GM12878 (cell line): ENCODE measurements at regions not wholly inside any gene's neighbourhood (a gene's known extent, or its start where the extent isn't known, plus 50 kb on each side); places are given as distances from the start of the nearest gene placed in this dataset.

Source experiments
- ATAC-seq: fragments of 200-7000 bp; cut with Tn5 transposase; 3 replicates; pipeline ENCODE4 v1.9.1; 2020; ENCODE audit warnings: mild to moderate bottlenecking, moderate library complexity
- BruUV-seq: library from RNA; stranded (reverse); fragments of 400-500 nt; replicated peaks from 2 replicates; lab custom pipeline; 2021; lab: Mats Ljungman, UMichigan
- CTCF ChIA-PET: fragments of 300-600 bp; sonication (Branson Sonifier 250); formaldehyde crosslinking; extraction: SDS; loops from one replicate; lab custom pipeline; 2021; ENCODE audit warnings: inconsistent platforms; lab: Yijun Ruan, JAX
- POLR2A ChIA-PET: fragments of 350-600 bp; formaldehyde crosslinking; extraction: SDS; loops from one replicate; lab custom pipeline; 2021; ENCODE audit warnings: inconsistent platforms; lab: Charles Lee
- RAD21 ChIA-PET: fragments of 300-600 bp; sonication (Branson Sonifier 250); formaldehyde crosslinking; loops from one replicate; lab custom pipeline; 2023; ENCODE audit warnings: antibody characterized with exemption; ENCODE audit not compliant: unreplicated experiment; lab: Charles Lee
- SMC1A ChIA-PET: fragments of 300-600 bp; sonication (Branson Sonifier 250); formaldehyde crosslinking; loops from one replicate; lab custom pipeline; 2023; ENCODE audit not compliant: unreplicated experiment, uncharacterized antibody; lab: Charles Lee
- DNase-seq: peaks from one replicate; pipeline ENCODE4 v3.0.0-alpha.2; 2011; ENCODE audit warnings: low read depth, low spot score
- FAIRE-seq: peaks from 3 replicates; lab custom pipeline; 2011; peaks lifted over from hg19 to GRCh38; lab: Jason Lieb, UNC
- H2AFZ ChIP-seq: 2 replicates; pipeline ENCODE4 v1.6.0; 2011; ENCODE audit warnings: low read depth, low read length, control low read depth; ENCODE audit not compliant: control insufficient read depth
- H3K27ac ChIP-seq: 2 replicates; pipeline ENCODE4 v1.5.1; 2011; ENCODE audit warnings: control low read depth; ENCODE audit not compliant: control insufficient read depth, insufficient read depth
- H3K27me3 ChIP-seq, 2 experiments: replicated peaks in 1 of 2; 2 replicates each; pipeline versions ENCODE4 v1.6.0 to v1.6.1; 2011; ENCODE audit warnings: low read length in 1 of 2; ENCODE audit not compliant: control insufficient read depth in 2 of 2, insufficient read depth in 2 of 2
- H3K36me3 ChIP-seq, 2 experiments: 2 replicates each; pipeline ENCODE4 v1.5.1; 2011; ENCODE audit warnings: low read length in 1 of 2; ENCODE audit not compliant: control insufficient read depth in 2 of 2, insufficient read depth in 2 of 2
- H3K4me1 ChIP-seq: 2 replicates; pipeline ENCODE4 v1.6.1; 2011; ENCODE audit warnings: mild to moderate bottlenecking, low read length, moderate library complexity, mixed read lengths; ENCODE audit not compliant: control insufficient read depth, insufficient read depth
- H3K4me2 ChIP-seq: 2 replicates; pipeline ENCODE4 v1.6.0; 2011; ENCODE audit warnings: control low read depth; ENCODE audit not compliant: control insufficient read depth, insufficient read depth
- H3K4me3 ChIP-seq: fragments of 200-600 bp; sonication (generic); 2 replicates; pipeline ENCODE4 v1.5.1; 2016
- H3K79me2 ChIP-seq: 2 replicates; pipeline ENCODE4 v1.6.0; 2011; ENCODE audit warnings: low read length; ENCODE audit not compliant: control insufficient read depth, insufficient read depth
- H3K9ac ChIP-seq: 2 replicates; pipeline ENCODE4 v1.8.0; 2011; ENCODE audit warnings: low read length, control low read depth, mixed read lengths; ENCODE audit not compliant: control insufficient read depth, insufficient read depth
- H3K9me3 ChIP-seq: replicated peaks from 3 replicates; pipeline ENCODE4 v1.5.1; 2011; ENCODE audit warnings: mild to moderate bottlenecking, low read length; ENCODE audit not compliant: control insufficient read depth, insufficient read depth
- H4K20me1 ChIP-seq: 2 replicates; pipeline ENCODE4 v1.6.0; 2011; ENCODE audit not compliant: control insufficient read depth, insufficient read depth
- CBFB ChIP-seq: IDR thresholded peaks from 2 replicates; pipeline ENCODE4 v1.6.1; 2016; ENCODE audit warnings: antibody characterized with exemption, low read depth
- CUX1 ChIP-seq: IDR thresholded peaks from 2 replicates; pipeline ENCODE4 v1.6.1; 2012; ENCODE audit warnings: improper control_type of control experiment, low read depth, low read length; ENCODE audit not compliant: insufficient replicate concordance
- EGR1 ChIP-seq, 2 experiments: IDR thresholded peaks; 1 replicate in 1 of 2; 2 replicates in 1 of 2; pipeline ENCODE4 v1.6.1; 2011 to 2012; ENCODE audit warnings: low read depth in 2 of 2, low read length in 2 of 2, borderline replicate concordance in 1 of 2, mild to moderate bottlenecking in 1 of 2, moderate library complexity in 1 of 2
- GABPA ChIP-seq: IDR thresholded peaks from 2 replicates; pipeline ENCODE4 v1.6.1; 2014; ENCODE audit warnings: antibody characterized with exemption, low read depth, mild to moderate bottlenecking, inconsistent platforms
- IRF4 ChIP-seq: IDR thresholded peaks from 2 replicates; pipeline ENCODE4 v1.6.1; 2011; ENCODE audit warnings: low read depth, low read length
- KDM1A ChIP-seq: fragments of 200-600 bp; sonication (generic); IDR thresholded peaks from 2 replicates; pipeline ENCODE4 v1.6.1; 2016; ENCODE audit warnings: borderline replicate concordance
- PBX3 ChIP-seq: IDR thresholded peaks from 2 replicates; pipeline ENCODE4 v1.6.1; 2011; ENCODE audit warnings: mild to moderate bottlenecking, low read depth, low read length, moderate library complexity; ENCODE audit not compliant: insufficient replicate concordance
- SMC3 ChIP-seq: IDR thresholded peaks from 2 replicates; pipeline ENCODE4 v1.6.1; 2011; ENCODE audit warnings: low read length, improper control_type of control experiment, borderline replicate concordance
- SREBF2 ChIP-seq: IDR thresholded peaks from 2 replicates; pipeline ENCODE4 v1.6.1; 2012; ENCODE audit warnings: mild to moderate bottlenecking, low read length
- SUPT20H ChIP-seq: IDR thresholded peaks from 2 replicates; pipeline ENCODE4 v1.6.1; 2011; ENCODE audit warnings: low read depth, mild to moderate bottlenecking, low read length, moderate library complexity, borderline replicate concordance; ENCODE audit not compliant: control insufficient read depth
- TCF3 ChIP-seq: IDR thresholded peaks from 2 replicates; pipeline ENCODE4 v1.6.1; 2012; ENCODE audit warnings: low read depth, mild to moderate bottlenecking, low read length, borderline replicate concordance; ENCODE audit not compliant: insufficient read depth
- ZNF274 ChIP-seq: IDR thresholded peaks from one replicate; pipeline ENCODE4 v1.8.0; 2011; ENCODE audit not compliant: insufficient read length, insufficient read depth
- WGBS: methylation state at CpG from one replicate; pipeline ENCODE4 v1.1.6; 2016; ENCODE audit warnings: low lambda C conversion rate; ENCODE audit not compliant: insufficient replicate concordance, insufficient coverage; ENCODE audit errors: missing lambda C conversion rate; 5-methylcytosine and 5-hydroxymethylcytosine counted together
- in situ Hi-C: fragments of 300-500 bp; cut with MboI; formaldehyde crosslinking; loops from 9 replicates; pipeline ENCODE4 v1.14.3; 2018; ENCODE audit warnings: mixed read lengths
- intact Hi-C: fragments of 100-400 bp; cut with micrococcal nuclease; formaldehyde crosslinking; loops from one replicate; pipeline ENCODE4 v1.14.2; 2022; ENCODE audit not compliant: unreplicated experiment

DNA sequence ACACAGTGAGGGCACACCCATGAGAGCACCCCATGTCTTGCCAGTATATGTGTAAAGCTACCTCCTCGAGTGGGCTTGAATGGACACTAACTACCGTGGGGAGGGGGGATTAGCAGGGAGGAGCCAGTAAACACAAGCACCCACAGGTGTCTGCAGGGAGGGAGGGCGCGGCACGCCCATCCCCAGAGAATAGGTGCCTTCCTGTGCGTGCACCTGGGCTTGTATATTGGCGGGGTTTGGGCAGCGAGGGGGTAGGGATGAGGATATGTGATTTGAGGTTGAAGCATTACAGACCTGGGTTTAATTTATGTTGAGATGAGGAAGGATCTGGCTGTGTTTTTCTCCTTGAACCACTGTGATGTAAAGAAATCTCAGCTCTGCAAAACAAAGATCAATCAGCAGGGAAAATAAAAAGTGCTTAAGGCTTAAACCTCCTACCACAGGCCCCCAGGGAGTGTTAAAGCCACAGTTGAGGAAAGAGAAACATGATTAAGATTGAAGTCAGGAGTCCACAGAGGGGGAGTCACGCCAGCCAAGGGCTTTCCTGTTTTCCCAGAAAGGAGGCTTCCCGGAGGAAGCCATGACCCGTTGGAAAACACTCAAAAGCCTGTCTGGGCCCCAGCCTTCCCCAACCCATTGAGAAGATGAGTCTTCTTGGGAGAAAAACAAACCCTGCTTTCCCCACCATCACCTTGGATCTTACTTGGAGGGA lies 80.0 kb downstream of the CAMK2N1 start (continued):
- TF ChIP-seq CUX1 = no peak
- TF ChIP-seq EGR1 (IDR thresholded peaks at IDR 0.05; ENCODE audit: borderline replicate concordance in 1 of 2, low read depth in 2 of 2, low read length in 2 of 2) = no peak
- no peak for TF ChIP-seq SREBF2
- no peak for TF ChIP-seq CBFB

- no peaks in the 10 kb centered on the region for H3K79me2 ChIP-seq
- ATAC-seq (no peak), FAIRE-seq (no peak), DNase-seq (no peak)
- no peaks in the 10 kb centered on the region for H3K9me3 ChIP-seq
- TF ChIP-seq SMC3 (no peak), SUPT20H (no peak), IRF4 (no peak), PBX3 (no peak), TCF3 (no peak), EGR1 (IDR thresholded peaks at IDR 0.05; ENCODE audit: borderline replicate concordance in 1 of 2, low read depth in 2 of 2, low read length in 2 of 2) (no peak), GABPA (no peak), KDM1A (no peak), ZNF274 (no peak)
- ChIA-PET CTCF (no interaction called here), RAD21 (no interaction called here), SMC1A (no interaction called here), POLR2A (no interaction called here)
- H2AFZ ChIP-seq = no peak overlapping the region
- intact Hi-C loops (no loop called here), in situ Hi-C loops (no loop called here)
- no peaks in the 10 kb centered on the region for H4K20me1 ChIP-seq
- H3K4me2 ChIP-seq = no peak overlapping the region
- no peaks in the 10 kb centered on the region for H3K4me1 ChIP-seq
- H3K36me3 ChIP-seq = no peaks in the 10 kb centered on the region
- no peak overlapping the region for H3K9ac ChIP-seq
- H3K27me3 ChIP-seq = peaks cover 8 to 13% of the 10 kb centered on the region in 2 experiments
- no peak overlapping the region for H3K27ac ChIP-seq
- WGBS = 16% methylated on average over 13 of the region's 13 CpGs
- BruUV-seq = no TSS peak
- no peak overlapping the region for H3K4me3 ChIP-seq
Observed at GRCh38 chr1:20405051-20405754, 80.8 kb downstream of the CAMK2N1 start.
